Caco-2 (cell line): ENCODE measurements at regions not wholly inside any gene's neighbourhood (a gene's known extent, or its start where the extent isn't known, plus 50 kb on each side); places are given as distances from the start of the nearest gene placed in this dataset.

Experiments
- BruUV-seq: library from RNA; stranded (reverse); fragments of 400-500 nt; replicated peaks from 2 replicates; lab custom pipeline; 2021; lab: Mats Ljungman, UMichigan
- CTCF ChIA-PET: fragments of 300-600 bp; sonication (Branson Sonifier 250); formaldehyde crosslinking; loops from one replicate; lab custom pipeline; 2022; ENCODE audit warnings: antibody characterized with exemption; lab: Charles Lee
- POLR2A ChIA-PET: fragments of 300-600 bp; sonication (Branson Sonifier 250); formaldehyde crosslinking; loops from one replicate; lab custom pipeline; 2022; ENCODE audit warnings: antibody characterized with exemption; lab: Charles Lee
- DNase-seq, 2 experiments: peaks; one replicate each; pipeline versions ENCODE4 v3.0.0 to v3.0.0-alpha.2; 2020 to 2022
- H3K27me3 ChIP-seq: replicated peaks from 2 replicates; pipeline ENCODE4 v1.6.0; 2011; ENCODE audit warnings: low read length; ENCODE audit not compliant: control insufficient read depth, insufficient read depth
- H3K36me3 ChIP-seq: 2 replicates; pipeline ENCODE4 v1.5.1; 2011; ENCODE audit warnings: low read length; ENCODE audit not compliant: control insufficient read depth, insufficient read depth
- H3K4me1 ChIP-seq: fragments of 250-450 bp; sonication (Bioruptor Pico); 2 replicates; pipeline ENCODE4 v1.5.1; 2020; ENCODE audit warnings: mild to moderate bottlenecking
- H3K4me3 ChIP-seq: 2 replicates; pipeline ENCODE4 v1.5.1; 2011; ENCODE audit warnings: low read depth, mild to moderate bottlenecking, control low read depth, low read length
- H3K9me3 ChIP-seq: fragments of 250-450 bp; sonication (Bioruptor Pico); 2 replicates; pipeline ENCODE4 v1.5.1; 2020; ENCODE audit warnings: mild to moderate bottlenecking, moderate library complexity
- H3K27ac Mint-ChIP-seq: one replicate; pipeline ENCODE4 v1.8.0; 2022; ENCODE audit warnings: mixed read lengths; ENCODE audit not compliant: unreplicated experiment
- H3K27me3 Mint-ChIP-seq: one replicate; pipeline ENCODE4 v1.8.0; 2022; ENCODE audit warnings: mixed read lengths; ENCODE audit not compliant: insufficient read depth, unreplicated experiment
- H3K36me3 Mint-ChIP-seq: one replicate; pipeline ENCODE4 v1.8.0; 2022; ENCODE audit warnings: mild to moderate bottlenecking, mixed read lengths; ENCODE audit not compliant: insufficient read depth, unreplicated experiment
- H3K4me1 Mint-ChIP-seq: one replicate; pipeline ENCODE4 v1.8.0; 2022; ENCODE audit warnings: low read depth, mixed read lengths; ENCODE audit not compliant: unreplicated experiment
- H3K4me3 Mint-ChIP-seq: one replicate; pipeline ENCODE4 v1.8.0; 2022; ENCODE audit warnings: mild to moderate bottlenecking, moderate library complexity, mixed read lengths; ENCODE audit not compliant: unreplicated experiment
- H3K9me3 Mint-ChIP-seq: one replicate; pipeline ENCODE4 v1.8.0; 2022; ENCODE audit warnings: mixed read lengths; ENCODE audit not compliant: unreplicated experiment
- CTCF ChIP-seq, 2 experiments: fragments of 200-600 bp in 1 of 2; IDR thresholded peaks; 1 replicate in 1 of 2; 2 replicates in 1 of 2; pipeline versions ENCODE4 v1.5.1 to v1.8.0; 2011 to 2022; ENCODE audit warnings: antibody characterized with exemption in 1 of 2, control low read depth in 1 of 2, inconsistent platforms in 1 of 2, low read depth in 1 of 2, low read length in 1 of 2, mild to moderate bottlenecking in 1 of 2, moderate library complexity in 1 of 2; ENCODE audit not compliant: insufficient read depth in 1 of 2, severe bottlenecking in 1 of 2, unreplicated experiment in 1 of 2
- intact Hi-C: fragments of 100-400 bp; cut with micrococcal nuclease; formaldehyde crosslinking; loops from one replicate; pipeline ENCODE4 v1.10.0; 2022; ENCODE audit not compliant: unreplicated experiment

GRCh38 chr11:38219636-38220035 is 1621.6 kb upstream of the RAG2 start:
- TF ChIP-seq CTCF (IDR thresholded peaks at IDR 0.05; ENCODE audit: insufficient read depth in 1 of 2, low read depth in 1 of 2, low read length in 1 of 2, severe bottlenecking in 1 of 2, unreplicated experiment in 1 of 2), result no peak

DNA sequence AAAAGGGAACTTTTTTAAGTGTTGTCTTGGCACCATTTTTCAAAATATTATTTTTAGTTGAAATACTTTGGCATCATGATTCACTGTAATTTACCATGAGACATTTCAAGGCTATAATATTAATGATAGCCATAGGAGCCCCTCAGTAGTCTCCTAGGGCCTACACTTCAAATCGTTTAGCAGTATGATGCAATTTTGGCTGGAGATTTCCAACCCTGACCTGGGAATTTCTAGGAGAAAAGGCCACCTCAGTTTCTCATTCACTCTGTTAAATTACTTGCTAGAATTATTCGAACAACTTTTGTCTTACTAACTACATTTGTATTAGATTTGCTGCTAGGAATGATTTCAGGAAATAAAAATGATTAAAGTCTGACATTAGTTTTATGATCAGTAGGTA is 1610.9 kb upstream of the RAG2 start:
- POLR2A ChIA-PET, result no interaction called here
- Mint-ChIP-seq H3K27me3 (no peaks in the 10 kb centered on the region), H3K4me1 (no peaks in the 10 kb centered on the region), H3K27ac (no peak overlapping the region), H3K9me3 (peaks cover 11% of the 10 kb centered on the region), H3K36me3 (no peaks in the 10 kb centered on the region), H3K4me3 (no peak overlapping the region)
- intact Hi-C loops, result no loop called here
- Histone ChIP-seq H3K4me3 (no peak overlapping the region), H3K9me3 (no peaks in the 10 kb centered on the region), H3K36me3 (no peaks in the 10 kb centered on the region), H3K4me1 (no peaks in the 10 kb centered on the region), H3K27me3 (no peaks in the 10 kb centered on the region)
- CTCF ChIA-PET, result no interaction called here
- no peak for DNase-seq
- TF ChIP-seq CTCF (IDR thresholded peaks at IDR 0.05; ENCODE audit: insufficient read depth in 1 of 2, low read depth in 1 of 2, low read length in 1 of 2, severe bottlenecking in 1 of 2, unreplicated experiment in 1 of 2), result no peak
- BruUV-seq, result no TSS peak

More at GRCh38 chr11:38219636-38220035, 1621.6 kb upstream of the RAG2 start:
- Histone ChIP-seq H3K9me3 (0 out of 2 replicates have a peak, but pooled peaks cover 7% of the 10 kb centered on the region), H3K36me3 (no peaks in the 10 kb centered on the region), H3K4me1 (no peaks in the 10 kb centered on the region), H3K4me3 (no peak overlapping the region), H3K27me3 (no peaks in the 10 kb centered on the region)
- no peaks in the 10 kb centered on the region for H3K4me1 Mint-ChIP-seq
- ChIA-PET CTCF (no interaction called here), POLR2A (no interaction called here)
- intact Hi-C loops, result no loop called here
- H3K36me3 Mint-ChIP-seq, result no peaks in the 10 kb centered on the region
- no peak overlapping the region for H3K27ac Mint-ChIP-seq
- no peaks in the 10 kb centered on the region for H3K27me3 Mint-ChIP-seq
- H3K9me3 Mint-ChIP-seq, result peaks cover 47% of the 10 kb centered on the region
- BruUV-seq, result no TSS peak
- DNase-seq, result no peak
- no peak overlapping the region for H3K4me3 Mint-ChIP-seq

DNA sequence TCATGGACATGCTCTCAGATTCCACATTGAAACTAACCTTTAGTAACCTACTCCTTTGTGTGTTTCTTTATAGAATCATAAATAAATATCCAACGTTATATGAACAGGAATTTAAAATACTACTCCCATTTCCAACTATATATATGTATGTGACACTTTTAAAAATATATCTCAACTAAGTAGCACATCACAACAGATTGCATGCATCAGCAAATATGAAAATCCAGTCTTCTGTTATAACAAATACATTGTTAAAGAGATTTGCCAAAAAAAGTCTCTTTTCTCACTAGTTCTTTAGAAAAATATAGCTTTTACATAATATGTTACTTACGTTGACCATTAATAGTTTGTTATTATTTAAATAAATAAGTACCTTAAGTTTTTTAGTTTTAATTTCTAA is 1608.6 kb upstream of the RAG2 start:
- no TSS peak for BruUV-seq
- no peaks in the 10 kb centered on the region for H3K36me3 ChIP-seq
- Mint-ChIP-seq H3K27me3 (no peaks in the 10 kb centered on the region), H3K4me1 (no peaks in the 10 kb centered on the region), H3K4me3 (no peak overlapping the region), H3K9me3 (peaks cover 26% of the 10 kb centered on the region), H3K36me3 (no peaks in the 10 kb centered on the region), H3K27ac (no peak overlapping the region)
- no peaks in the 10 kb centered on the region for H3K4me1 ChIP-seq
- no peaks in the 10 kb centered on the region for H3K27me3 ChIP-seq
- ChIA-PET CTCF (no interaction called here), POLR2A (no interaction called here)
- DNase-seq, result no peak
- H3K9me3 ChIP-seq, result no peaks in the 10 kb centered on the region
- TF ChIP-seq CTCF (IDR thresholded peaks at IDR 0.05; ENCODE audit: insufficient read depth in 1 of 2, low read depth in 1 of 2, low read length in 1 of 2, severe bottlenecking in 1 of 2, unreplicated experiment in 1 of 2), result no peak
- no peak overlapping the region for H3K4me3 ChIP-seq
- intact Hi-C loops, result no loop called here
